Urinary bladder (tissue), 3 donors: ENCODE measurements at regions not wholly inside any gene's neighbourhood (a gene's known extent, or its start where the extent isn't known, plus 50 kb on each side); places are given as distances from the start of the nearest gene placed in this dataset.
A peak's percentile ranks its signal among the peaks of the same experiment; 100 is the strongest.
"Not testable (repeated sequence)": the region's sequence is repeated elsewhere in the genome, so short reads cannot be mapped to it uniquely, and the experiment has no call there.

Experiments
- DNase-seq: peaks from one replicate; pipeline ENCODE4 v3.0.0-alpha.2; 2015; ENCODE audit errors: extremely low spot score
- H3K27ac ChIP-seq: one replicate; pipeline ENCODE4 v1.5.1; 2013; ENCODE audit warnings: low read depth, mild to moderate bottlenecking, moderate library complexity
- H3K36me3 ChIP-seq: one replicate; pipeline ENCODE4 v1.6.1; 2013; ENCODE audit warnings: mild to moderate bottlenecking, moderate library complexity; ENCODE audit not compliant: insufficient read depth
- H3K4me1 ChIP-seq: one replicate; pipeline ENCODE4 v1.6.1; 2013; ENCODE audit warnings: mild to moderate bottlenecking, moderate library complexity; ENCODE audit not compliant: insufficient read depth
- H3K4me3 ChIP-seq: one replicate; pipeline ENCODE4 v1.5.1; 2013; ENCODE audit warnings: low read depth, low read length
- WGBS: extraction: QIAGEN DNeasy Blood & Tissue Kit; methylation state at CpG from one replicate; pipeline ENCODE4 v1.1.7; 2013; 5-methylcytosine and 5-hydroxymethylcytosine counted together
- donor health status: healthy with polysubstance abuse.
- donor health status: healthy.

GRCh38 chr5:123294544-123294943 lies 128.7 kb downstream of the CEP120 start:
- Histone ChIP-seq H3K27ac (no peak overlapping the region), H3K36me3 (peaks cover 2% of the 10 kb centered on the region), H3K4me1 (no peaks in the 10 kb centered on the region), H3K4me3 (no peak overlapping the region)
- DNase-seq, result no peak
- WGBS, result 90% methylated on average over 1 of the region's 1 CpG

GRCh38 chr5:123289210-123289609 lies 134.0 kb downstream of the CEP120 start:
- H3K27ac ChIP-seq, result no peak overlapping the region
- H3K4me3 ChIP-seq, result no peak overlapping the region
- H3K36me3 ChIP-seq, result no peaks in the 10 kb centered on the region
- DNase-seq, result no peak
- H3K4me1 ChIP-seq, result peaks cover 2% of the 10 kb centered on the region

GRCh38 chr5:123287881-123288280 lies 135.3 kb downstream of the CEP120 start:
- H3K4me1 ChIP-seq, result peaks cover 2% of the 10 kb centered on the region
- H3K27ac ChIP-seq, result no peak overlapping the region
- DNase-seq, result no peak
- H3K4me3 ChIP-seq, result no peak overlapping the region
- no peaks in the 10 kb centered on the region for H3K36me3 ChIP-seq

GRCh38 chr5:123286891-123287290 lies 136.3 kb downstream of the CEP120 start:
- 84% methylated on average over 2 of the region's 2 CpGs for WGBS
- no peak overlapping the region for H3K27ac ChIP-seq

GRCh38 chr5:123285122-123286023 lies 137.8 kb downstream of the CEP120 start:
- WGBS, result 3% methylated on average over 30 of the region's 34 CpGs
- no peaks in the 10 kb centered on the region for H3K36me3 ChIP-seq
- no peak for DNase-seq
- H3K4me3 ChIP-seq, result peak overlapping the region; percentile 22
- H3K27ac ChIP-seq, result peak overlapping the region; percentile 49
- H3K4me1 ChIP-seq, result peaks cover 2% of the 10 kb centered on the region

More at GRCh38 chr5:123286891-123287290, 136.3 kb downstream of the CEP120 start:
- H3K4me1 ChIP-seq, result peaks cover 2% of the 10 kb centered on the region
- H3K4me3 ChIP-seq, result no peak overlapping the region
- H3K36me3 ChIP-seq, result no peaks in the 10 kb centered on the region
- DNase-seq, result no peak

- Histone ChIP-seq H3K27ac (no peak overlapping the region), H3K4me3 (no peak overlapping the region), H3K4me1 (peaks cover 2% of the 10 kb centered on the region), H3K36me3 (no peaks in the 10 kb centered on the region)
- no peak for DNase-seq
- whole genome bisulfite sequencing, result 19% methylated on average over 1 of the region's 1 CpG
These were observed 139.7 kb downstream of the CEP120 start for GRCh38 chr5:123283499-123283898.

- Histone ChIP-seq H3K36me3 (no peaks in the 10 kb centered on the region), H3K27ac (no peak overlapping the region), H3K4me1 (peaks cover 2% of the 10 kb centered on the region), H3K4me3 (no peak overlapping the region)
- 18% methylated on average over 7 of the region's 7 CpGs for WGBS
- no peak for DNase-seq
These were observed 140.2 kb downstream of the CEP120 start for GRCh38 chr5:123283031-123283430.

GRCh38 chr5:123282444-123282843 lies 140.8 kb downstream of the CEP120 start:
- Histone ChIP-seq H3K27ac (no peak overlapping the region), H3K4me1 (peaks cover 2% of the 10 kb centered on the region), H3K4me3 (no peak overlapping the region), H3K36me3 (no peaks in the 10 kb centered on the region)
- DNase-seq, result no peak
- WGBS, result 72% methylated on average over 4 of the region's 4 CpGs

GRCh38 chr5:123280854-123281253 lies 142.3 kb downstream of the CEP120 start:
- not testable (repeated sequence) for H3K4me3 ChIP-seq, DNase-seq, H3K4me1 ChIP-seq, H3K36me3 ChIP-seq, H3K27ac ChIP-seq
- WGBS, result 97% methylated on average over 2 of the region's 2 CpGs

- 67% methylated on average over 3 of the region's 3 CpGs for WGBS
- Histone ChIP-seq H3K27ac (no peak overlapping the region), H3K4me3 (no peak overlapping the region), H3K4me1 (no peaks in the 10 kb centered on the region), H3K36me3 (no peaks in the 10 kb centered on the region)
- DNase-seq, result no peak
These were observed 144.1 kb downstream of the CEP120 start for GRCh38 chr5:123279136-123279535.

GRCh38 chr5:123278284-123278683 lies 144.9 kb downstream of the CEP120 start:
- 94% methylated on average over 5 of the region's 5 CpGs for WGBS
- Histone ChIP-seq H3K27ac (no peak overlapping the region), H3K4me3 (no peak overlapping the region), H3K4me1 (no peaks in the 10 kb centered on the region), H3K36me3 (no peaks in the 10 kb centered on the region)
- no peak for DNase-seq

GRCh38 chr5:123273984-123274383 lies 149.2 kb downstream of the CEP120 start:
- no peaks in the 10 kb centered on the region for H3K4me1 ChIP-seq
- DNase-seq, result no peak
- no peaks in the 10 kb centered on the region for H3K36me3 ChIP-seq
- WGBS, result 68% methylated on average over 3 of the region's 3 CpGs
- H3K27ac ChIP-seq, result no peak overlapping the region
- H3K4me3 ChIP-seq, result no peak overlapping the region

- no peak for DNase-seq
- Histone ChIP-seq H3K4me1 (no peaks in the 10 kb centered on the region), H3K27ac (no peak overlapping the region), H3K4me3 (no peak overlapping the region), H3K36me3 (no peaks in the 10 kb centered on the region)
- 98% methylated on average over 2 of the region's 2 CpGs for WGBS
These were observed 150.1 kb downstream of the CEP120 start for GRCh38 chr5:123273095-123273494.

- H3K4me3 ChIP-seq, result no peak overlapping the region
- H3K27ac ChIP-seq, result no peak overlapping the region
- no peaks in the 10 kb centered on the region for H3K4me1 ChIP-seq
- 70% methylated on average over 7 of the region's 7 CpGs for WGBS
- no peaks in the 10 kb centered on the region for H3K36me3 ChIP-seq
- no peak for DNase-seq
These were observed 153.4 kb downstream of the CEP120 start for GRCh38 chr5:123269851-123270250.
